ENCODE measurements at regions not wholly inside any gene's neighbourhood (a gene's known extent, or its start where the extent isn't known, plus 50 kb on each side); places are given as distances from the start of the nearest gene placed in this dataset.

GRCh38 chr5:123748239-123748638 is 236.3 kb downstream of the CSNK1G3 start:
- TF ChIP-seq ZFX (IDR thresholded peaks at IDR 0.05) (no peak), CTCF (conservative IDR thresholded peaks at IDR 0.05) (no peak)
- H3K27ac ChIP-seq = no peak overlapping the region

- TF ChIP-seq ZFX (IDR thresholded peaks at IDR 0.05) = no peak
- no peak for TF ChIP-seq CTCF (conservative IDR thresholded peaks at IDR 0.05)
- H3K27ac ChIP-seq = no peak overlapping the region
Measured at GRCh38 chr5:123746683-123747360, 234.8 kb downstream of the CSNK1G3 start.

DNA sequence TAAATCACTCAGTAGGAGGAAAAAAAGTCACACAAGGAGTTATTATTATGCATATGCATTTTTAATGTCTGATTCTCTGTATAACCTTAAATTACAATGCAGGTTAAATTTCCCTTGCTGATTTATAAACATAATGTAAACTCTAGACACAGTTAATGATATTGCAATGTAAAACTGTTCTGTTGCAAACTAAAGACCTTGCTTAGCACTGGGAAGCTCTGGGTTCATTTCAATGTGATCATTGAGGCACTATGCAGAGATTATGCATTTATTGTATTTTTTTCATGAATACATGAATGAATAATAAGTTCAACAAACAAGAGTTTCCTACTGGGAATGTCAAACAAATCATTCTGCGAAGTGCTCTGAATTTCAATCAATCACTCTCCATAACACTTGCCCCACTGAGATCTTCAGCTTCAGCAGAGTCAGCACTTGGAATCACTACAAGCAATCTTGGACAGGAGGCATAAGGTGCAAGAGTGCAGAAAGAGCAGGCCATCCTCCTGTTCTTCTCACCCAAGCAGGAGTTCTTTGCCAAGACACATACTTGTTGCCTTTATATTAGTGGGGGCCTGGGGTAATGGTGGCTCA is 232.1 kb downstream of the CSNK1G3 start:
- TF ChIP-seq CTCF (conservative IDR thresholded peaks at IDR 0.05) (no peak), ZFX (IDR thresholded peaks at IDR 0.05) (no peak)
- no peak overlapping the region for H3K27ac ChIP-seq

DNA sequence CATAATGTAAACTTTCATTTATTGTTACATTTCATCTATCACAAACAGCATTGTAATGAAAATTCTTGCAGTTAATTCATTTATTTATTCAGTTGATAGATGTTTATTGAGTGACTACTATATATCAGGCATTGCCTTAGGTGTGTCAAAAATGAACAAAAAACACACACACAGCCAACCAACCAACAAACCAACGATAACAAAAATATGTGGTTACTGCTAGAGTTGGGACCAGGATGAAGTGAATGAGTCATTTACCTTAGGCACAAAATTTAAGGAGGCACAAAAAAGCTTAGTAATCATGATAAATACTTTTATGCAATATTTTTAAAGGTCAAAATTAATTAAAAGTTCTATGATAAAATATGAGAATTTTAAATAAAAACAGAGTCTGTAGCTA is 223.4 kb downstream of the CSNK1G3 start:
- H3K27ac ChIP-seq = no peak overlapping the region
- TF ChIP-seq CTCF (conservative IDR thresholded peaks at IDR 0.05) (no peak), ZFX (IDR thresholded peaks at IDR 0.05) (no peak)

DNA sequence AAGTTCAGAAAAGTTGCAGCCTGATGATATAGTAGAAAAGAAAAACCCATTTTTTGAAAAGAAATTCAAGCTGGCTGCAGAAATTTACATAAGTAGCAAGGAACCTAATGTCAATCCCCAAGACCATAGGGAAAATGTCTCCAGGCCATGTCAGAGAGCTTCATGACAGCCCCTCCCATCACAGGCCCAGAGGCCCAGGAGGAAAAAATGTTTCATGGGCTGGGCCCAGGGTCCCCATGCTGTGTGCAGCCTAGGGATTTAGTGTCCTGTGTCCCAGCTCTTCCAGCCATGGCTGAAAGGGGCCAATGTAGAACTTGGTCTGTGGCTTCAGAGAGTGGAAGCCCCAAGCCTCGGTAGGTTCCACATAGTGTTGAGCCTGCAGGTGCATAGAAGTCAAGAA is 220.3 kb downstream of the CSNK1G3 start:
- no peak overlapping the region for H3K27ac ChIP-seq

GRCh38 chr5:123722451-123722850 is 210.5 kb downstream of the CSNK1G3 start:
- H3K27ac ChIP-seq = no peak overlapping the region
- TF ChIP-seq CTCF (conservative IDR thresholded peaks at IDR 0.05) (no peak), ZFX (IDR thresholded peaks at IDR 0.05) (no peak)

More for the DNA sequence above, 220.3 kb downstream of the CSNK1G3 start:
- TF ChIP-seq CTCF (conservative IDR thresholded peaks at IDR 0.05) (no peak), ZFX (IDR thresholded peaks at IDR 0.05) (no peak)

- TF ChIP-seq ZFX (IDR thresholded peaks at IDR 0.05) = no peak
- no peak for TF ChIP-seq CTCF (conservative IDR thresholded peaks at IDR 0.05)
- no peak overlapping the region for H3K27ac ChIP-seq
Measured at GRCh38 chr5:123721675-123722276, 209.8 kb downstream of the CSNK1G3 start.
